Right lobe of liver (tissue), 6 donors: ENCODE measurements at regions not wholly inside any gene's neighbourhood (a gene's known extent, or its start where the extent isn't known, plus 50 kb on each side); places are given as distances from the start of the nearest gene placed in this dataset.

Source experiments
- ATAC-seq, 4 donors: fragments of 200-7000 bp; cut with Tn5 transposase; one replicate each; pipeline ENCODE4 v1.9.1; 2020; ENCODE audit warnings: mild to moderate bottlenecking in 4 of 4, moderate library complexity in 4 of 4
- DNase-seq, 3 donors: peaks; one replicate each; pipeline ENCODE4 v3.0.0-alpha.2; 2020
- H3K27ac ChIP-seq, 3 donors: fragments of 200-600 bp; one replicate each; pipeline ENCODE4 v1.8.0; 2022
- H3K27me3 ChIP-seq, 2 donors: fragments of 200-600 bp; one replicate each; pipeline ENCODE4 v1.8.0; 2022
- H3K36me3 ChIP-seq, 4 donors: fragments of 200-600 bp; sonication (generic) in 1 of 4; one replicate each; pipeline versions ENCODE4 v1.5.1 to v1.8.0; 2017 to 2022; ENCODE audit warnings: control low read depth in 1 of 4
- H3K4me1 ChIP-seq, 4 donors: fragments of 200-600 bp; sonication (generic) in 1 of 4; one replicate each; pipeline versions ENCODE4 v1.5.1 to v1.8.0; 2017 to 2022; ENCODE audit warnings: control low read depth in 1 of 4
- H3K4me3 ChIP-seq, 3 donors: fragments of 200-600 bp; one replicate each; pipeline ENCODE4 v1.8.0; 2022
- H3K9me3 ChIP-seq, 4 donors: fragments of 200-600 bp; sonication (generic) in 1 of 4; one replicate each; pipeline versions ENCODE4 v1.5.1 to v1.8.0; 2017 to 2022; ENCODE audit warnings: control low read depth in 1 of 4
- CTCF ChIP-seq, 4 donors: fragments of 200-600 bp in 3 of 4; fragments of 450-650 bp in 1 of 4; IDR thresholded peaks; one replicate each; pipeline versions ENCODE4 v1.5.1 to v1.8.0; 2016 to 2022; ENCODE audit warnings: antibody characterized with exemption in 4 of 4, mild to moderate bottlenecking in 2 of 4
- POLR2A ChIP-seq: fragments of 450-650 bp; IDR thresholded peaks from one replicate; pipeline ENCODE4 v1.6.1; 2017; ENCODE audit warnings: antibody characterized with exemption, mild to moderate bottlenecking
- WGBS: methylation state at CpG from one replicate; pipeline ENCODE4 v1.1.6; 2018; ENCODE audit warnings: low coverage, low lambda C conversion rate; ENCODE audit not compliant: insufficient coverage; ENCODE audit errors: missing lambda C conversion rate; 5-methylcytosine and 5-hydroxymethylcytosine counted together
- intact Hi-C, 2 donors: fragments of 100-400 bp; cut with DNase I; formaldehyde crosslinking; loops; one replicate each; pipeline versions ENCODE4 v1.11.2 to v1.14.1; 2022
- donor health status: DM: no; HTN: yes; CAD: no.
- donor health status: DM: no; HTN: no; CAD: no.
- donor health status: DM: no; HTN: no; CAD: no.
- donor health status: DM: no; HTN: yes; CAD: no.
- donor health status: DM: no; HTN: yes; CAD: no.

DNA sequence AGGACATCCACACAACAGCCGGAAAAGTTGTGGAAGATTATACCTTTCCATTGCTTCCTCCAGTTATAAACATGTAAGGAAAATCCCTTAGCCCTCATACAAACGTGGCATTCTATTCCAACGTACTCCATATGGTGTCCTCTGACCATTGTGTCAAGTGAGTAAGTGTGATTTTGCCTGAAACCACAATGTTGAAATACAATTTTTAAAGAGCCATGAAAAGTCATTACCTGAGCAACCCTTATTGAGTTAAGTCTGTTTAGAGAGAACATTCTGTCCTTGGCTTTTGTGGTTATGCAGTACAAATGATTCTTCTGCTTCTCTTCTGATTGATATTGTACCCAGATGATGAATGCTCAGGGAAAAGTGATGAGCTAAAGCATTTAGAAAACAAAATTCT, 530.1 kb downstream of the HAO1 start:
- Histone ChIP-seq H3K27ac (no peak overlapping the region), H3K9me3 (no peaks in the 10 kb centered on the region), H3K36me3 (no peaks in the 10 kb centered on the region), H3K4me3 (no peak overlapping the region), H3K4me1 (no peaks in the 10 kb centered on the region), H3K27me3 (no peaks in the 10 kb centered on the region)
- DNase-seq: no peak
- TF ChIP-seq CTCF (IDR thresholded peaks at IDR 0.05) (no peak), POLR2A (no peak)
- 76% methylated on average over 3 of the region's 3 CpGs for WGBS
- ATAC-seq: no peak
- intact Hi-C loops: no loop called here

DNA sequence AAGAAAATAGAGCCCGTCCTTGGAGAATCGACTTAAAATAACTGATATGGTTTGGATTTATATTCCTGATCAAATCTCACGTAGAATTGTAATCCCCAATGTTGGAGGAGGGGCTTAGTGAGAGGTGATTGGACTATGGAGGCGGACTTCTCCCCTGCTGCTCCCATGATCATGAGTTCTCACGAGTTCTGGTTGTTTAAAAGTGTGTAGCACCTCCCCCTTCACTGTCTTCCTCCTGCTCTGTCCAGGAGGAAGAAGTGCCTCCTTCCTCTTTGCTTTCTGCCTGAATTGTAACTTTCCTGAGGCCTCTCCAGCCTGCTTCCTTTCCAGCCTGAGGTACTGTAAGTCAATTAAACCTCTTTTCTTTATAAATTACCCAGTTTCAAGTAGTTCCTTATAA, 529.2 kb downstream of the HAO1 start:
- no peaks in the 10 kb centered on the region for H3K36me3 ChIP-seq
- DNase-seq (no peak), ATAC-seq (no peak)
- no peaks in the 10 kb centered on the region for H3K4me1 ChIP-seq
- H3K27ac ChIP-seq: no peak overlapping the region
- WGBS: 71% methylated on average over 5 of the region's 5 CpGs
- TF ChIP-seq POLR2A (no peak), CTCF (IDR thresholded peaks at IDR 0.05) (no peak)
- no peaks in the 10 kb centered on the region for H3K9me3 ChIP-seq
- no peak overlapping the region for H3K4me3 ChIP-seq
- H3K27me3 ChIP-seq: no peaks in the 10 kb centered on the region
- intact Hi-C loops: no loop called here

DNA sequence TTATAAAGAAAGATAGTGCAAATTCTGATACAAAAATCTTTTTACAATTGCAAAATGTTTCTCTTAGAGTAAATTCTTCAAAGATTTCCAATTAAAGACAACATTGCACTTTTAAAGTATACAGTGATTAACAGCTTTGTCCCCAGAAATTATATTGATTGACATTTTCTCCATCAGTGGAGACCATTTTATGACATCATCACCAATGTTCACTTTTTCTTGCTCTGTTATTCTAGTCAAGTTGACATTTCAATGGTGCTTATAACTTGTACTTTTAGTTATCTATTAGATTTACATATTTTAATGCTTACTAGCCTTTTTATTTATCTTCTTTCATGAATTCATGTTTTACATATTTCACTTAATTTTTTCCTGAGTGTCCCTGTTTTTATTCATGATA, 524.8 kb downstream of the HAO1 start:
- no peak overlapping the region for H3K27ac ChIP-seq
- no peaks in the 10 kb centered on the region for H3K27me3 ChIP-seq
- ATAC-seq: no peak
- DNase-seq: no peak
- no peak overlapping the region for H3K4me3 ChIP-seq
- peaks cover 0 to 9% (median 0%) of the 10 kb centered on the region in 4 donors for H3K4me1 ChIP-seq
- H3K9me3 ChIP-seq: no peaks in the 10 kb centered on the region
- intact Hi-C loops: no loop called here
- no peaks in the 10 kb centered on the region for H3K36me3 ChIP-seq
- TF ChIP-seq POLR2A: no peak
- no peak for TF ChIP-seq CTCF (IDR thresholded peaks at IDR 0.05)

DNA sequence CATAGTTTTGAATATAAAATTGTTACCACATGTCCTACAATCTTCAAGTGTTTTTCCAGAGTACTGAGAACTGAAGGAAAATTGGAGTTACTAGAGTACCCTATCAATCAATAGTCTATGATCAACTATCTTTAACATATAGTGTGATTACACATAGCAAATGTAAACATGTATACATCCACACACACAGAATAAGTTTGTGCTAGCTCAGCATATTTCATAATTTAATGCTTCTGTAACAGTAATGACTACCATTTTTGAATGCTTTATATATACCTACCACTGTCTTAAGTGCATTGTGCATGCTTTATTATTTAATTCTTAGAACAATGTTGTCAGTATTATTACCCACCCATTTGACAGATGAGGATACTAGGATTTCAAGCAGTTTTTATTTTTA, 523.9 kb downstream of the HAO1 start:
- no peak for ATAC-seq
- H3K27me3 ChIP-seq: no peaks in the 10 kb centered on the region
- no peak for TF ChIP-seq POLR2A
- no peak for TF ChIP-seq CTCF (IDR thresholded peaks at IDR 0.05)
- H3K27ac ChIP-seq: no peak overlapping the region
- H3K9me3 ChIP-seq: no peaks in the 10 kb centered on the region
- no peak for DNase-seq
- intact Hi-C loops: no loop called here
- H3K4me3 ChIP-seq: no peak overlapping the region
- peaks cover 0 to 9% (median 0%) of the 10 kb centered on the region in 4 donors for H3K4me1 ChIP-seq
- no peaks in the 10 kb centered on the region for H3K36me3 ChIP-seq

DNA sequence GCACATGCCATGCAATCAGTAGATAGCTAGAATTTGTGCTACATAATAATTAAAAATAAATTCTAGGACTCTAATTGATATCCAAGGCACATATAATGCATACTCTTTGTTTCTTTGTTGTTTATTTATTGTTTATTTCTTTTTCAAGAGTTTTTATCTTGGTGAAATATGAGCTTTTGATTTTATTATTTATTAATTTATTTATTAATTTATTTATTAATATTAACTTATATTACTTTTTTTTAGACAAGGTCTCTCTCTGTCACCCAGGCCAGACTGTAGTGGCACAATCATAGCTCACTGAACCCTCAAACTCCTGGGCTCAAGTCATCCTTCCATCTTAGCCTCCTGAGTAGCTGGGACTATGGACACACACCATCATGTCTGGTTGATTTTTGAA, 519.9 kb downstream of the HAO1 start:
- no peaks in the 10 kb centered on the region for H3K36me3 ChIP-seq
- TF ChIP-seq POLR2A: no peak
- no peak for TF ChIP-seq CTCF (IDR thresholded peaks at IDR 0.05)
- DNase-seq (no peak), ATAC-seq (no peak)
- intact Hi-C loops: no loop called here
- no peaks in the 10 kb centered on the region for H3K9me3 ChIP-seq
- no peaks in the 10 kb centered on the region for H3K27me3 ChIP-seq
- H3K4me1 ChIP-seq: peaks cover 0 to 9% (median 0%) of the 10 kb centered on the region in 4 donors
- no peak overlapping the region for H3K4me3 ChIP-seq
- no peak overlapping the region for H3K27ac ChIP-seq
